Peyer's patch (tissue), 4 donors: ENCODE measurements at regions not wholly inside any gene's neighbourhood (a gene's known extent, or its start where the extent isn't known, plus 50 kb on each side); places are given as distances from the start of the nearest gene placed in this dataset.

Experiments used
- DNase-seq, 3 donors: peaks; one replicate each; pipeline ENCODE4 v3.0.0-alpha.2; 2017 to 2019
- H3K27ac ChIP-seq, 4 donors: fragments of 200-600 bp; sonication (generic); one replicate each; pipeline ENCODE4 v1.5.1; 2016 to 2019
- H3K27me3 ChIP-seq, 2 donors: fragments of 200-600 bp; sonication (generic); one replicate each; pipeline ENCODE4 v1.5.1; 2019
- H3K36me3 ChIP-seq, 3 donors: fragments of 200-600 bp; sonication (generic); one replicate each; pipeline ENCODE4 v1.5.1; 2016 to 2019
- H3K4me1 ChIP-seq, 4 donors: fragments of 200-600 bp; sonication (generic); one replicate each; pipeline ENCODE4 v1.5.1; 2016 to 2019
- H3K4me3 ChIP-seq, 4 donors: fragments of 200-600 bp; sonication (generic); 1 replicate in 3 of 4; 2 replicates in 1 of 4; pipeline ENCODE4 v1.5.1; 2016 to 2019; ENCODE audit warnings: mild to moderate bottlenecking in 1 of 4
- H3K9me3 ChIP-seq, 4 donors: fragments of 200-600 bp; sonication (generic); one replicate each; pipeline ENCODE4 v1.5.1; 2016 to 2019; ENCODE audit warnings: mild to moderate bottlenecking in 1 of 4
- POLR2A ChIP-seq, 2 donors: fragments of 450-650 bp; IDR thresholded peaks; one replicate each; pipeline ENCODE4 v1.5.1; 2017; ENCODE audit warnings: antibody characterized with exemption in 2 of 2, mild to moderate bottlenecking in 2 of 2, moderate library complexity in 2 of 2
- TF ChIP-seq, protein P1 (sequence below), 6 experiments: fragments of 450-650 bp in 4 of 6; fragments of 200-600 bp in 2 of 6; sonication (generic) in 1 of 6; IDR thresholded peaks; one replicate each; pipeline ENCODE4 v1.5.1; 2017 to 2019; ENCODE audit warnings: antibody characterized with exemption in 6 of 6, mild to moderate bottlenecking in 3 of 6, moderate library complexity in 1 of 6

DNA sequence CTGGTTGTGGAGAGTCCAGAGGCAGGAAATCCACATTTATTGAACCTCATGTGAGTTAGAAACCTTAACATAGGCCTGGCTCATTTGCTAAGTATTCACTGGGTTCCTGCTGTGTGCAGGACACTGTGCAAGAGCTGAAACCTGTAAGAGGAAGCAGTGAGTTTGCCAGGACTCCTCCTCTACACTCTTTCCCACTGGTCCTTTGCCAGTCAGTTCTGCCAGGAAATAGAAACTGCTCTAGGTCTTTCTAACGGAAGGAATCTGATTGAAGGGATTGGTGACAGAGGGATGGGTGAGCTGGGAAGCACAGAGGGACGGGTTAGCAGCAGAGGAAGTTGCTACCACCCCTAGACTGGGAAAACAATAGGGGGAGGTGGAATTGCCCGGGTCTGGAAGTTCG is 234.2 kb upstream of the ECI2 start:
- Histone ChIP-seq H3K4me3 (no peak overlapping the region), H3K27ac (no peak overlapping the region), H3K9me3 (no peaks in the 10 kb centered on the region), H3K27me3 (no peaks in the 10 kb centered on the region), H3K36me3 (no peaks in the 10 kb centered on the region), H3K4me1 (peaks cover 0 to 11% (median 0%) of the 10 kb centered on the region in 4 donors)
- TF ChIP-seq, protein P1, sequence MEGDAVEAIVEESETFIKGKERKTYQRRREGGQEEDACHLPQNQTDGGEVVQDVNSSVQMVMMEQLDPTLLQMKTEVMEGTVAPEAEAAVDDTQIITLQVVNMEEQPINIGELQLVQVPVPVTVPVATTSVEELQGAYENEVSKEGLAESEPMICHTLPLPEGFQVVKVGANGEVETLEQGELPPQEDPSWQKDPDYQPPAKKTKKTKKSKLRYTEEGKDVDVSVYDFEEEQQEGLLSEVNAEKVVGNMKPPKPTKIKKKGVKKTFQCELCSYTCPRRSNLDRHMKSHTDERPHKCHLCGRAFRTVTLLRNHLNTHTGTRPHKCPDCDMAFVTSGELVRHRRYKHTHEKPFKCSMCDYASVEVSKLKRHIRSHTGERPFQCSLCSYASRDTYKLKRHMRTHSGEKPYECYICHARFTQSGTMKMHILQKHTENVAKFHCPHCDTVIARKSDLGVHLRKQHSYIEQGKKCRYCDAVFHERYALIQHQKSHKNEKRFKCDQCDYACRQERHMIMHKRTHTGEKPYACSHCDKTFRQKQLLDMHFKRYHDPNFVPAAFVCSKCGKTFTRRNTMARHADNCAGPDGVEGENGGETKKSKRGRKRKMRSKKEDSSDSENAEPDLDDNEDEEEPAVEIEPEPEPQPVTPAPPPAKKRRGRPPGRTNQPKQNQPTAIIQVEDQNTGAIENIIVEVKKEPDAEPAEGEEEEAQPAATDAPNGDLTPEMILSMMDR (IDR thresholded peaks at IDR 0.05): no peak
- no peak for TF ChIP-seq POLR2A (IDR thresholded peaks at IDR 0.05)
- no peak for DNase-seq

DNA sequence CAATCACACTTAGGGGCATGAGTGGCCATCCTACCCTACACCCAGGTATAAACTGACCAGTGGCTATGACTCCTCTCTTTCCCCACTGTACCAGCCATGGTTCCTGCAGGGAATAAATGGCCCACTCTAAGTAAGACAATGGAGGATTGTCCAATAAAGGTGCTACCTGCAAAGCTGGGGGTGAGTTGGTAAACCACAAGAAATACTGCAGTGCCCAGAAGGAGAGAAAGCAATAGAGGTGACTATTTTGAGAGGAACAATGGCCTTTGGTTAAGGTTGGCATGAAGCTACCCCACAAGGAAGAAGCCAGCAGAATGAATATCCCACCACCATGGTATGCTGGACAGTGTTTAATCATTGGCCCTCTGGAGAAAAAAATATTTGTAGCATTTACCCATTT is 233.3 kb upstream of the ECI2 start:
- H3K27me3 ChIP-seq: no peaks in the 10 kb centered on the region
- no peak overlapping the region for H3K4me3 ChIP-seq
- no peak for DNase-seq
- peaks cover 0 to 11% (median 0%) of the 10 kb centered on the region in 4 donors for H3K4me1 ChIP-seq
- TF ChIP-seq, protein P1 (IDR thresholded peaks at IDR 0.05): no peak
- TF ChIP-seq POLR2A (IDR thresholded peaks at IDR 0.05): no peak
- no peak overlapping the region for H3K27ac ChIP-seq
- H3K9me3 ChIP-seq: no peaks in the 10 kb centered on the region
- H3K36me3 ChIP-seq: no peaks in the 10 kb centered on the region

DNA sequence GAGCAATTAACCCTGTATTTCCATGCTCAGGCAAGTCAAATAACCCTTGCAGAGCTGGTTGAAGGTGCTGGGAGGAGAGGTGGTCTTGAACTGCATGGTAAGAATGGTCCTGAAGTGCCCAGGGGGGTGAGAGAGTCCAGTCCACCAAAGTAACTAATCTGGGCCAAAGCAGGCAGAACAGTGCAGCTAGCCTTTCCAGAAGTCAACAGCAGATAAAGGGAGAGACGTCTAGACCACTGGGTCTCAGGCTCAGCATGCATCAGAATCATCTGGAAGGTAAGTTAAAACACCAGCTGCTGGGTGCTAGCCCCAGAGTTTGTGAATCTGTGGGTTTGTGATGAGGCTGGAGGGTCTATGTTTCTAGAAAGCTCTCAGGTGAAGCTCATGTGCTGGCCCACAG is 232.3 kb upstream of the ECI2 start:
- Histone ChIP-seq H3K27me3 (no peaks in the 10 kb centered on the region), H3K27ac (no peak overlapping the region), H3K4me3 (no peak overlapping the region), H3K4me1 (peaks cover 0 to 9% (median 0%) of the 10 kb centered on the region in 4 donors), H3K9me3 (no peaks in the 10 kb centered on the region), H3K36me3 (no peaks in the 10 kb centered on the region)
- DNase-seq: no peak
- TF ChIP-seq, protein P1 (IDR thresholded peaks at IDR 0.05): no peak
- TF ChIP-seq POLR2A (IDR thresholded peaks at IDR 0.05): no peak

DNA sequence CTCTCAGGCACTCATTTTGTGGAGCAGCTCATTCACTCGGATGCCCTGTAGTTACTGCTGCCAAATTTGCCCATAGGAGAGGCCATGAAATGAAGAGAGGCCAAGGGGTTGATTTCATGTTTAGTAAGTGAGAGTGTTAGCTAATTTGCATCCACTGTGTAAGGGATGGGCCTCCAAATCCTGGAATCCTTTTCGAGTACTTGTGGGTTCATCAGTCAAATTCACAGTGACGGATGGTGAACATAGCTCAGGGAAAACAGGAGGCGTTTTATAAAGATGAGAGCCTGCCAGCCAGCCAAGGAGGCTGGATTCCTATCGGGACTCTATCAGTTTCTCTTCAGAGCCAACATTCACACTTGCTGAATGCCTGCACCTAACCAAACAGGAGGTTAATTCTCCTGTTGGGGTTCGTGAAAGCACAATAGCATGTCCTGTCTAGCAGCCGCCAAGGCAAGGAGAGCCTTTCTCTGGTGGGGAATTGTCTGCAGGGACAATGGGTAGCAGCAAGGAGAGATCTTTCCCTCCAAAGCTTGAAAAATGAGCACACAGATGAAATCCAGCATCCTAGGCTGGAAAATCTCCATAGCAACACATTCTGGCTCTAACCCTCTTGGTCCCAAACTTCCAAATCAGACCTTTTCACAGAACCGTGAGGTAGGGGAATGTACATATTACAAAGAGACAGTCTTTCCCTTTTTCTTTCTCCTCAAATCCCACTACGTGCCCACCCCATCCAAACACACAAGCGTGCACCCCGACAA is 231.4 kb upstream of the ECI2 start:
- Histone ChIP-seq H3K36me3 (no peaks in the 10 kb centered on the region), H3K27ac (no peak overlapping the region), H3K4me3 (no peak overlapping the region), H3K9me3 (no peaks in the 10 kb centered on the region), H3K4me1 (peaks cover 0 to 6% (median 0%) of the 10 kb centered on the region in 4 donors), H3K27me3 (no peaks in the 10 kb centered on the region)
- DNase-seq: no peak
- TF ChIP-seq POLR2A (IDR thresholded peaks at IDR 0.05): no peak
- TF ChIP-seq, protein P1 (IDR thresholded peaks at IDR 0.05): no peak

DNA sequence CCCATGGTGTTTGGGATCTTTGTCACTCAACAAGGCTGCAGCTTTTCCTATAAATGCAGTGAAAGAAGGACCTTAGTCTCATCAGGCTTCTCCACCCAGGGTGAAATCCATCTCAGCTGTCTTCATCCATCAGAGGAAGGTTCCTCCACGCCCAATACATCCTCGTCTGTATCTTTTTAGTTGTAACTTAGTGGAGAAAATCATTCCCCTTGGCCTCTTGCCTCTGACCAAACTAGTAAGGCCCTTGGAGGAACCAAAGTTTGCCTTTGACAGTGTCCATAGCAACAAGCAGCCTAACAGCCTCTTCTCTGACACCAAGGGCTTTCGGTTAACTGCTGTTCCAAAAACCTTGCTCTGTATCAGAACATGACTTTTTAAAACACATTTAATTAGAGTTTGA is 230.3 kb upstream of the ECI2 start:
- H3K27me3 ChIP-seq: no peaks in the 10 kb centered on the region
- no peaks in the 10 kb centered on the region for H3K36me3 ChIP-seq
- H3K4me3 ChIP-seq: no peak overlapping the region
- TF ChIP-seq, protein P1 (IDR thresholded peaks at IDR 0.05): no peak
- no peak for TF ChIP-seq POLR2A (IDR thresholded peaks at IDR 0.05)
- no peaks in the 10 kb centered on the region for H3K9me3 ChIP-seq
- DNase-seq: no peak
- H3K4me1 ChIP-seq: peaks cover 0 to 6% (median 0%) of the 10 kb centered on the region in 4 donors
- no peak overlapping the region for H3K27ac ChIP-seq
